Stimulated activated CD4-positive, alpha-beta T cell treated with anti-CD3 and anti-CD28 coated beads, Interleukin-2, amount 100 ng/mL, for 4 hours (primary cell): ENCODE measurements at regions not wholly inside any gene's neighbourhood (a gene's known extent, or its start where the extent isn't known, plus 50 kb on each side); places are given as distances from the start of the nearest gene placed in this dataset.
"Not testable (repeated sequence)": the region's sequence is repeated elsewhere in the genome, so short reads cannot be mapped to it uniquely, and the experiment has no call there.

Experiments
- DNase-seq: peaks from one replicate; pipeline ENCODE4 v3.0.0-alpha.2; 2020; ENCODE audit warnings: low read depth

DNA sequence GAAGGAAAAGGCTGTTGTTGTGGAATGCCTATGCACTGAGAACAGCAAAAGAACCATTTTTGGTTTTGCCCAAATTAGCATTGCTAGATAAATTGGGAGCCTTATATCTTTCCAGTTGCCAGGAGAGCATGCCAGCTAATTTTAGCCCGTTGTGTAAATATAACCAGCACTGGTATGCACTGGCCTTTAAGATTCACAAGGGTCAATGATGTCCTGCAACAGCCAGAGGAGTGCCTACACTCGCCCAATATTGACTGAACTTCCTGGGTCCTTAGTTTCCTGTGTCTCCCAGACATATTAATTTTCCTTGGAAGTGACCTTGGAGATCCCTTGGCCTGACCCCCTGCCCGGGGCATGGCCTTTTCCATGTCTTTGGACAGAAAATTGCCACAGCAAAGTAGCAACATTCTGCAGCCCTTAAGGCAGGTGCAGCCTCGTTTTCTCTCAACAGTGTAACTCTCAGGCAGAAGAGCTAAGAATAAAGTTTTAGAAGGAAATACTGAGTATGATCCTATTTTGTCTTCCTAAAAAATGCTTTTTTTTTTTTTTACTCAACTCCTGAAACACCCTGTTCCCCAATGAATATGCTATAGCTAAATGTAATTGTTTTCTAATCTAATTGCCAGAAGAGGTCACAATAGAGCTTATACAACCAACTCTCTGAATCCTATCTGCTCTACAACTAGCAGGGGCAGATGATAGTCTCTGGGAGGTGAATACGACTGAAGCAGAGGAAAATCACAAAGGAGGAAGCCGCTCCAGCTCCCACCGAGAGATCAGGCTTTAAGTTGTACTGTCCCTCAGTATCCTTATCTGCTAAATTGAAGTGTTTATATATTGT is 131.9 kb upstream of the PCGF5 start:
- no peak for DNase-seq

DNA sequence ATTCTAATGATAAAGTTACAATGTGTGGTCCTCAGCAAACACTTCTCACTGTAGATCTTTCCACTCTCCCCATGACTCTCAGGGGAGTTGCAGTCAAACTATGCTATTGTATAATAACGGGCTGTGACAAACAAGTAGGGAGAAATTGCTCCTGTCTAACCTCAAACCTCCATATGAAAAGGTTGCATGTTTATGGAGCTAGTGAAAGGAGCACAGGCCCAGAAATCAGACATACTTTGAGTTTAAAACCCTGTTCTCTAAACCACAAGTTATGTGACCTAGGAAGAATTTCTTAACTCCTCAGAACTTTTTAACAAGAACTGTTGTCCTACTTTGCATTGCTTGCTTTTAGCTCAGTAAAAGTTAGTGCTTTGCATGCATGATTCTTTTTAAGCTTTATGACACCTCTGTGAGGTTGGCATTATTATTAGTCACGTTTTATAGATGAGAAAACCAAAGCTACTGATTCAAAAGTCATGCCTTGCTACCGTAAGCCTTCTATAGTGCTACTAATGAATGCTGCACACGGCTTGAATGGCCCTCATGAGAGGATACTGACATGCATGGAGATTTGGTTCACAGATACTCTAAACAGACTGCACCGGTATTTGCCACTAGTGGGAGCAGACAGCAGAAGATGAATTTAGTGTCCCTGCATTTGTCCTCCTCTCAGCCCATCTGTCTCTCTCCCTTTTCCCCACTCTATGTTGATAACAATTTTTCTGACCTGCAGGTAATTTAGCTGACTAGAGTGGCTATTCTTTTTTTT is 129.5 kb upstream of the PCGF5 start:
- DNase-seq, result no peak

DNA sequence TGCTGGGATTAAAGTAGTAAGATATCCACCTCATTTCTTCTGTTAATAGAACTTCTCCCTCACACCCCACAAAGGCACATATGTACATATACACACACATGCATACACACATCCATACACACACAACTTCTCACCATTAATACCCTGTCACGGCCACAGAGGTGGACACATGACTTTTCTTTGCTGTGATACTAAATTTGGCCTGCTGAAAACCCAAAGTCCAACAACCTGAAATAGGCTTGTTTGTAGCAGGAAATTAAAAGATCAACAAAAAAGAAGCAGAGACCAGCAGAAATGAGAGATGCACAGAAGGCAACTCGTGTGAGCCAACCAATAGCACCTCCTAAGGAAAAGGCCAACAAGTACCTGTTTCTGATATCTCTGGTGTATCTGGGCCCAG is 128.7 kb upstream of the PCGF5 start:
- no peak for DNase-seq

DNA sequence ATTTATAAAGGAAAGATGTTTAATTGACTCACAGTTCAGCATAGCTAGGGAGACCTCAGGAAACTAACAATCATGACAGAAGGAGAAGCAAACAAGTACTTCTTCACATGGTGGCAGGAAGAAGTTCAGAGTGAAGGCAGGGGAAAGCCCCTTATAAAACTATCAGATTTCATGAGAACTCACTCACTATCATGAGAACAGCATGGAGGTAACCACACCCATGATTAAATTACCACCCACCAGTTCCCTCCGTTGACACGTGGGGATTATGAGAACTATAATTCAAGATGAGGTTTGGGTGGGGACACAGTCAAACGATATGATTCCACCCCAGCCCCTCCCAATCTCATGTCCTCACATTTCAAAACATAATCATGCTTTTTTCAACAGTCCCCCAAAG is 124.2 kb upstream of the PCGF5 start:
- DNase-seq, result no peak

DNA sequence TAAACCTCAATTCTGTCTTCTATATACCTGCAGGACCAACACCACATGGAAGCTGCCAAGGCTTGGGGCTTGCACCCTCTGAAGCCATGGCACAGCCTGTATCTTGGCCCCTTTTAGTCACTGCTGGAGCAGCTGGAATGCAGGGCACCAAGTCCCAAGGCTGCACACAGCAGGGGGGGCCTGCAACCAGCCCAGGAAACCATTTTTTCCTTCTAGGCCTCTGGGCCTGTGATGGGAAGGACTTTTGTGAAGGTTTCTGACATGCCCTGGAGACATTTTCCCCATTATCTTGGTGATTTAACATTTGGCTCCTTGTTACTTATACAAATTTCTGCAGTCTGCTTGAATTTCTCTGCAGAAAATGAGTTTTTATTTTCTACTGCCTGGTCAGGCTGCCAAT is 123.2 kb upstream of the PCGF5 start:
- no peak for DNase-seq

DNA sequence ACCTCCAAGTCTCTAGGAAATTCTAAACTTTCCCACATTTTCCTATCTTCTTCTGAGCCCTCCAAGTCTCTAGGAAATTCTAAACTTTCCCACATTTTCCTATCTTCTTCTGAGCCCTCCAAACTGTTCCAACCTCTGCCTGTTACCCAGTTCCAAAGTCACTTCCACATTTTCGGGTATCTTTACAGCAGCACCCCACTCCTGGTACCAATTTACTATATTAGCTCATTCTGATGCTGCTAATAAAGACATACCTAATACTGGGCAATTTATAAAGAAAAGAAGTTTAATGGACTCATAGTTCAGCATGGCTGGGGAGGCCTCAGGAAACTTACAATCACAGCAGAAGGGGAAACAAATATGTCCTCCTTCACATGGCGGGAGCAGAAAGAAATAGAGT is 122.4 kb upstream of the PCGF5 start:
- not testable (repeated sequence) for DNase-seq

DNA sequence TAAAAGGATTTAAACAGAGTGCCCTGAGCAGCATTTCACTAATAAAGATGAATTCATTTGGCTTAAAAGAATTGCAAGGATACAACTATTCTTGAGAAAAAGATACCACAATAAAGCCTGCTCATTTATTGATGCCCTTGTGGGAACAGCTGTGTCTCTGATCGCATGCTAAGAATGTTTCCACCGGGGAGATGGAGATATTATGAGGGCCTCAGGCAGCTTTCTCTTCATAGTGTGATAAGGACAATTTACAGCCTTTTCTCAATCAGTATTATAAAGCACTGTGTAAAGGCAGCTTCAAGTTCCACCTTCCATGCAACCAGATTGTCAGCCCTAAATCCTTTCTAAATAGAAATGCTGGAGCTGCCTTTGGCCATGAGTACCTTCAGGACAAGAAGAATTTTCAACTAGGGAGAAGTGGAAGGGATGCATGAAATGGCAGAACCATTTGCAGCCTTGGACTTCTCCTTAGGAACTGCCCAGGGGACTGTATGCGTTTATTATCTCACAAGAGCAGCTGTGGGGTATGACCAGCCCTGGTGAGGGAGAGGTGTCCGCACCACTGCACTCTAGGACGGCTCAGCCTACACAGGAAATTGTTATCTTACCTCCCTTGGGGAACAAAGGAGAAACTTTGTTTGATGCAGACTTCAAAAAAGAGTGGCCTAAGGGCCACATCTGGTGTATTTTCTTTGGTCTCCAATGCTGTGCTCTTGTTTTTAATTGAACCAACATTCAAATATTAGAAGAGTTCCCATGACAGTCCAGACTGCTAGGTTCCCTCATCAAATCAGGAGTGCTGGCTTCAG is 116.9 kb upstream of the PCGF5 start:
- DNase-seq, result no peak

DNA sequence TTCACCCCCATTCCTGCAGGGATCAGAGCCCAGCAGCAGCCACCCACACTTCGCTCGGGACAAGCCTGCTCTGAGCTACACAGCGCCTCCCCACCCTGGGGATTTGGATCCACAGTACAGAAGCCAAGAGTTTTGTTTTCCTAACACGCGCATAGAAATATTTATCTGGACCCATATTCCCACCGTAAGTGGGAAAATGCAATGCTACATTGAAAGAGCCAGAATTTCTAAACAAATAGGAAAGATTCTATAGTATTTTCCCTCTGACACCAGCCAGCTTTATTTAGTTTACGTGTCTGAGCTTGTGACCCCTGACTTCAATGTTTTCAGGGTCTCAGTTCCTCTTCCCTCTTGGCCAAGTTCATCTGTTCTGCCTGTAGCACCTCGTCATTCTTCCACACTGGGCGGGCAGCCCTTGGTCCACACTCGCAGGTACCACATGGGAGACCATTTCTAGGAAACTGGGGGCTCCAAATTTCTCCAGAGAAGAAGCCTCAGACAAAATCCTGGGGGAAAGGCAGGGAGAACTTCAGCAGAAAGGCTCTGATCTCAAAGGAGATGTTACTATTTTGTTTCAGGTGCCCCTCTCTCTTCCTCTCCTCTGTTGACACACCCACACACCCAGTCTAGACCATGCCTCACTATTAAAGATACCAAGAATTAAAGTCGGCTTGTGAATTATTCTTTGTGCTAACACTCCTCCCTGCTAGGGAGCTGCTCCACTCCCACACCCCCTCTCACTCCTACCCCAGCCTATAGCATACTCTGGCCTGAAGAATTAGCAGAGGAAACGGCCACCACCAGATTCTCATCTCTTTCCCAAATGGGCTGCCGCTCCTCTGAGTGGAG is 116.0 kb upstream of the PCGF5 start:
- no peak for DNase-seq

DNA sequence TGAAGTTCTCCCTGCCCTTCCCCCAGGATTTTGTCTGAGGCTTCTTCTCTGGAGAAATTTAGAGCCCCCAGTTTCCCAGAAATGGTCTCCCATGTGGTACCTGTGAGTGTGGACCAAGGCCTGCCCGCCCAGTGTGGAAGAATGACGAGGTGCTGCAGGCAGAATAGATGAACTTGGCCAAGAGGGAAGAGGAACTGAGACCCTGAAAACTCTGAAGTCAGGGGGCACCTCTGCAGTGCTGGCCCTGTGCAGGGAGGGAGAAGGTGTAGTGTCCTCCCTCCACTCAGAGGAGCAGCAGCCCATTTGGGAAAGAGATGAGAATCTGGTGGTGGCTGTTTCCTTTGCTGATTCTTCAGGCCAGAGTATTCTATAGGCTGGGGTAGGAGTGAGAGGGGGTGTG is 115.2 kb upstream of the PCGF5 start:
- no peak for DNase-seq

DNA sequence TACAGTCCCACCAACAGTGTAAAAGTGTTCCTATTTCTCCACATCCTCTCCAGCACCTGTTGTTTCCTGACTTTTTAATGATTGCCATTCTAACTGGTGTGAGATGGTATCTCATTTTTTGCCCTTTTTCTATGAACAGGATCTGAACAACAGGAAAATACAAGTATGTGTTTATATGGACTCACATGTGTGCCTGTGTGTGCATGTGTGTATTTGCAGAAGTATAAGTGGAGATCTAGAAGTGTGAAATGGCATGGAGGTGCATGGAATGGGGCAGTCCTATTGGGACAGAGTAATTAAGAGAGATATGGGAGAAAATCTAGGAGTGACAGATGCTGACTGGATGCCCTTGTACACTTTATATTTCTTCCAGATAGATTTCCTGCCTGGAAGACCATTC is 111.6 kb upstream of the PCGF5 start:
- DNase-seq, result no peak

DNA sequence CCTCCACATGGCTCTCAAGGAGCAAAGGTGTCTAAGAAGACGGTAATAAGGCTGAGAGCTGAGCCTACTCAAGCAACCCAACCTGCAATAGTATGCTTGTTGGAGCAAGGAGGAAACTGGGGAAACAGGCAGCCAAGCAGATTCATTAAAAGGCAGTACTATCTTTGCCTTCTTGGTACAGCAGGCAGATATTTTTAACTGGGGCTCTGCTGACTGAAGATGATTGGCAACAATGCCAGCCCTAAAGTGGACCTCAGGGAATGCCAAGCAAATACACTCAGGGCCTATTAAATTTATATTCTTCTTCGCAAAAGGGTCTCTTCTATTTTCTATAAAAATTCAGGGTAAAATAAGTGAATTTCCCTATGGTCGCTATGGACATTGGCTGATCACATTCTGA is 109.4 kb upstream of the PCGF5 start:
- no peak for DNase-seq

DNA sequence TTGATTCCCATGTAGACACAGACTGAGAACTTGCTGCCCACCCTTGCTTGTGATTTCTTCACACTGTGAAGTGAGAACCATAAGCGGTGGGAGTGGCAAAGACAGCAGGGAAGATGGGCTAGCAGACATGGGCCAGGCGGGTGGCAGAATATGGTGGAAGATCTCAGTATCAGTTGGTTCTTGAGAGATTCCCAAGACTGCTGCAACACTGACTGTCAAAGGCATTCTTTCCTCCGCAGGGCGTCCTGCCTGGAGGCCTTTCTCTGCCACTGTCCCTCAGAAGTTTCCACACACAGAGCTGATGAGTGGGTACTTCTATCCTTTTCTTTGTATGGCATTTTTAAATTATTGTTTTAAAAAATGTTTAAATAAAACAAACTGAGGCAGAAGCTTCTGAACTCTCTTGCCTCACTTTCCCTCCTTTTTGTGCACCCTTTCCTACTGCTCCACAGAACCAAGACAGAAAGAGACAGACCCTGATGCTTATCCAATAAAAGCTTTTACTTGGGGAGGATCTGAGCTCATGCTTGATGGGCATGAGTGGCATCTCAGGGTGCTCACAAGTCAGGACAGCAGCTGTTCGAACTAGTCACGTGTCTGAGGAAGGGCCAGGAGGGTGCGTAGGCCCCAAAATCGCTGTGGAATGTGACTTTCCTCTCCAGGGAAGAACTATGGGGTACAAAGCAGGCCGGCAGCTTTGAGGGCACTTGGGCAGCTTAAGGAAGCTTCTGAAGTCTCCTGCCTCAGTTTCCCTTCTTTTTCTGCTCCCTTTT is 104.7 kb upstream of the PCGF5 start:
- DNase-seq, result no peak

DNA sequence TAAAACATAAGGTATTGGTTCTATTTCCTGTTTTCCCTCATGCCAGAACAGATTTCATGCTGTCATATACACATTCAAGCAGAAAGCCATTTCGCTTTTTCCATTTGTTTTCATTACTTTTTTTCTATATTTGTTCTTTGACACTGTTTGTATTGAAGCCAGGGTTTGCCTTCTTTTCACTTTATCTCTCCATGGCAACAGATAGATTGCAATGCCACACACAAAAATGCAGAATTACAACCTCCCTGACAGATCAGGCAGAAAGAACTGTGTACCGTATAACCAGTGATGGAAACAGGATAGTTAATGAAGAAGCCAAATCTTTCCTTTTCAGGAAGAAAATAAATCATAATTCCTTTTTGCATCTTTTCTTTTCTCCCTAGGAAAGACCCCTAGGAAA is 103.0 kb upstream of the PCGF5 start:
- DNase-seq, result no peak

DNA sequence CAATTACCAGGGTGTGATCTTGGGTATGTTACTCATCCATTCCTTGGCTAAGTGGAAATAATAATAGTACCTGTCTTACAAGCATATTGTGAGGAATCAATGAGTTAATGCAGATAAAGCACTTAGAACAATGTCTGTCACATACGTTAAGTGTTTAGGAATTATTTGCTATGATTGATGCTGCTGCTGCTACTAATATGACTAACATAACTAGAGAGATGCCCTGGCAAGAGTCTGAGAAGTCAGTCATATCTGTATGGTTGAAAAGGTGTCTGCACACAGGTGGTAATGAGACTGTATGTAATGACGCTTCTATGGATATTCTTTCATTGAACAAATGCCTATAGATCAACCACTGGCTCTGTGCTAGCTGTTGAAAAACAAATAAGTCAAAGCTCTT is 100.1 kb upstream of the PCGF5 start:
- no peak for DNase-seq

DNA sequence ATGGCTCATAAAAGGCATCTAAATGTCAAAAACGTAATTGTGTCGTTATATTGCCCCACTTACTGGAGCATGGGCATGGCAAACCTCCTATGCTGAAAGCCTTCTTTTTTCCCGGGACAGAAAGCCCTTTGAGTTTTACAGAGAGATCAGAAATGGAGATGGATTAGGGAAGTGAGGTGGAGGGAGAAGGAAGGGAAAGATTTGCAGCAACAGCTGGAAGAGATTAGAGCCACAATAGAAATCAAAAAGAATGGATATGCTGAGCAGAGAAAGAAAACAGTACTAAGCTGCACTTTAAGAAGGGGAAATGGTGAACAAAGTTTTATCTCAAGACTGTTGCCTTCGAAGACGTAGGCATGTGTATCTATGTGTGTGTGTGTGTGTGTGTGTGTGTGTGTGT is 97.2 kb upstream of the PCGF5 start:
- no peak for DNase-seq

DNA sequence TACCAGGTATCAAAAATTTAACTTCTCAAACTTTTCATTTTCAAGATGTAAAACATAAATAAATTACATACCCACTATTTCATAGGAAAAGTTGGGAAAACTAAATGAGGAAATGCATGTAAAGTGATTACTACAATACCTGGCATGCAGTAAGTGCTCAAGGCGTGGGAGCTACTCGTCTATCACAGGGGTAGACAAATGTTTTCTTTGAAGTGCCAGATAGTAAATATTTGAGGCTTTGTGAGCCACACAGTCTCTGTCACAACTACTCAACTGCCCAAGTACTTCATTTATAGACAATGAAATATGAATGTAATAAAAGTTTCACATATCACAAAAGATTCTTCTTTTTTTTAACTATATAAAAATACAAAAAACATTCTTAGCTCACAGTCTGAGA is 96.4 kb upstream of the PCGF5 start:
- no peak for DNase-seq

DNA sequence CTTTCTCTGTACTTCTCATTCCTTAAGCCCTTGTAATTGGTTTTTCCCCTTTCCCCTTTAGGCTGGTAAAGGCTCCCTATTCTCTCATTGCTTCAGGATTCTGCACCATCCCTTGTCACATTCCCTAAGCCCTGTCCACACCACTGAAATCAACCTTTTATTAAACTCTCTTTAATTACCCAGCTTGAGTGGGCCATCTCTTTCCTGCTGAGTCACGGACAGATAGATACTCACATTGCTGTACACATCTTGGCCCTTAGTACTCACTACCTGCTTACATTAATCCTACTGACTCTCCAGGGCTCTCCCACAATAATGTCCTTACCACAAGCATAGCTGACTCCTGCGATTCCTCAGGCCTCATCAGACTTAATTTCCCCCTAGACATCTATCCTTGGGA is 94.0 kb upstream of the PCGF5 start:
- no peak for DNase-seq

DNA sequence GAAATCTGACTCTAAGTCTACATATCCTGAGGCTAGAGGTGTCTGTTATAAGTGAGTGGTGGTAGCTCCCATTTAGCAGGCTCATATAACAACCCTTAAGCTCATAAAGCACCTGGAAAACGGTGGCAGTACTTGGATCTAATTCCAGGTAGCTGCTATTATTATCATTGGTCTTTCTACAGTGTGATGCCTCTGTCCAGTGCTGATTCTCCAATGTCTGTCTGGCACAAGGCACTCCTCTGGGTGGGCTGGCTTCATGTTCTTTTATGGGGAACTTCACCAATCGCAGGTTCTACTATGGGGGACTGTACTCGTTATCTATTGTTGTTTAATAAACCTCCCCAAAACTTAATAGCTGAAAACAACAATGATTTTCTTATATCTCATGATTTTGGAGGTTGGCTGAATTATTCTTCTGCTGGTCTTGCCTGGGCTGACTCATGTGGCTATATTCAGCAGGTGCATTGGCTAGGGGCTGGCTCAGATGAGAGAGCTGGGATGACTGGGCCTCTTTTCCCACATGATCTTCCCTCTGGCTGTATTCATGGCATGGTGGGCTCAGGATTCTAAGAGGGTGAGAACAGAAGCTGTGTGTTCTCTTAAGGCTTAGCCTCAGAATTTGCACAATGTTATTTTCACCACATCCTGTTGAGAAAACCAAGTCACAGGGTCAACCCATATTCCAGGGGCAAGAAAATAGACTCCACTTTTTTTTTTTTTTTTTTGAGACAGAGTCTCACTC is 93.0 kb upstream of the PCGF5 start:
- no peak for DNase-seq

DNA sequence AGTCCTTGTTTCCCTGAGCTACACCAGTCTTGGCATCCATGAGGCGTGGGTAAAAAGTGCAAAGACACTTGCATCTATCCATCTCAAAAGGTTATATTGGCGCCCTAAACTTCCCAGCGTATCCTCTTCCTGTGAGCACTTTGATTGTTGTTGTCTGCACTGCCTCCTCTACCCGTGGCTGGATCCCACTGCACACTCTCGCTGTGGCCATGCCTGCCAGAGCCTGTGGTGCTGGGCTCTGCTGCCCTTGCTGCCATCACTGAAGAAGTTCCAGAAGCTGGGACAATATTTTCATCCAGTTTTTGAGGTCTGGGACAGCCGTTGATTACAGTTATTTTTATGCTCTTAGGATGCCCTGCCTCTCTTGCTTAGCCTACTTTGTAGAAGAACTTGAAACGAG is 85.3 kb upstream of the PCGF5 start:
- DNase-seq, result no peak

DNA sequence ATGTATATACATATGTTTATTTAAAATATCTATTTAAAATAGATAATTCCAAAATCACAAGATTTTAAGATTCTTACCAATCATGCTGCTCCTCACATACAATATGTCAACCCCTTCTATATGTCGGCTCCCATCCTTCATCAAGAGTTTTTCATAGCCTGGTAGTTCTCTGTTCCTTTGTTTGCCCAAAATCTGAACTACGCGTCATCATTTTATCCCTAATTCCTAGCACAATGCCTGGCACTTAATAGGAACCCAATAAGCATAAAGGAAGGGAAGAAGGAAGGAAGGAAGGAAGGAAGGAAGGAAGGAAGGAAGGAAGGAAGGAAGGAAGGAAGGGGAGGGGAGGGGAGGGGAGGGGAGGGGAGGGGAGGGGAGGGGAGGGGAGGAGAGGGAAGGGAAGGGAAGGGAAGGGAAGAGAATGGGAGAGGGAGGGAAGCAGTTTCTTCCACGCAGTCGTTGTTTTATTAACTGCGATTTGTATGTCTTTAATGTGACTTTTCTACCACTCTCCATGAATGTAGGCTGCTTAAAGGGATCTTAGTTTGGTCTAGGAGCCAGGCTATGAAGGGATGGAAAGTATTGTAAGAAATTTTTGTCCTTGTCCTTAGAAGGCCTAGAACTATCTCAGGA is 83.3 kb upstream of the PCGF5 start:
- no peak for DNase-seq
